Lower lobe of right lung (tissue), 2 donors: ENCODE measurements at regions not wholly inside any gene's neighbourhood (a gene's known extent, or its start where the extent isn't known, plus 50 kb on each side); places are given as distances from the start of the nearest gene placed in this dataset.

Experiments
- ATAC-seq, 2 donors: fragments of 200-7000 bp; cut with Tn5 transposase; one replicate each; pipeline ENCODE4 v1.9.1; 2020 to 2022; ENCODE audit warnings: mild to moderate bottlenecking in 2 of 2, moderate library complexity in 2 of 2
- DNase-seq: peaks from one replicate; pipeline ENCODE4 v3.0.0-alpha.2; 2020
- H3K27ac ChIP-seq: fragments of 200-600 bp; one replicate; pipeline ENCODE4 v1.8.0; 2022
- H3K27me3 ChIP-seq: fragments of 200-600 bp; one replicate; pipeline ENCODE4 v1.8.0; 2022; ENCODE audit warnings: low read depth
- H3K36me3 ChIP-seq: fragments of 200-600 bp; one replicate; pipeline ENCODE4 v1.8.0; 2022; ENCODE audit warnings: mild to moderate bottlenecking
- H3K4me1 ChIP-seq: fragments of 200-600 bp; one replicate; pipeline ENCODE4 v1.8.0; 2022
- H3K4me3 ChIP-seq: fragments of 200-600 bp; one replicate; pipeline ENCODE4 v1.8.0; 2022; ENCODE audit warnings: mild to moderate bottlenecking
- H3K9me3 ChIP-seq: fragments of 200-600 bp; one replicate; pipeline ENCODE4 v1.8.0; 2022
- CTCF ChIP-seq: fragments of 200-600 bp; IDR thresholded peaks from one replicate; pipeline ENCODE4 v1.8.0; 2022; ENCODE audit warnings: antibody characterized with exemption, mild to moderate bottlenecking
- intact Hi-C: fragments of 100-400 bp; cut with DNase I; formaldehyde crosslinking; loops from one replicate; pipeline ENCODE4 v1.11.0; 2022
- donor health status: DM: no; HTN: yes; CAD: no; lungs with severe emphysema.

- DNase-seq (no peak), ATAC-seq (no peak)
- H3K4me1 ChIP-seq: no peaks in the 10 kb centered on the region
- TF ChIP-seq CTCF: no peak
- no peak overlapping the region for H3K4me3 ChIP-seq
- no peak overlapping the region for H3K27ac ChIP-seq
- no peaks in the 10 kb centered on the region for H3K9me3 ChIP-seq
- intact Hi-C loops: no loop called here
- H3K36me3 ChIP-seq: no peaks in the 10 kb centered on the region
- H3K27me3 ChIP-seq: no peaks in the 10 kb centered on the region
Measured at GRCh38 chr7:81036871-81037270, 118.0 kb upstream of the SEMA3C start.

- intact Hi-C loops: no loop called here
- DNase-seq (no peak), ATAC-seq (no peak)
- Histone ChIP-seq H3K4me3 (no peak overlapping the region), H3K36me3 (no peaks in the 10 kb centered on the region), H3K27me3 (no peaks in the 10 kb centered on the region), H3K4me1 (no peaks in the 10 kb centered on the region), H3K27ac (no peak overlapping the region), H3K9me3 (no peaks in the 10 kb centered on the region)
- TF ChIP-seq CTCF: no peak
Measured at GRCh38 chr7:81036057-81036456, 117.2 kb upstream of the SEMA3C start.

- no peaks in the 10 kb centered on the region for H3K36me3 ChIP-seq
- H3K4me3 ChIP-seq: no peak overlapping the region
- H3K9me3 ChIP-seq: no peaks in the 10 kb centered on the region
- no peak overlapping the region for H3K27ac ChIP-seq
- ATAC-seq (no peak), DNase-seq (no peak)
- TF ChIP-seq CTCF: no peak
- intact Hi-C loops: no loop called here
- no peaks in the 10 kb centered on the region for H3K4me1 ChIP-seq
- no peaks in the 10 kb centered on the region for H3K27me3 ChIP-seq
Measured at GRCh38 chr7:81031996-81032395, 113.1 kb upstream of the SEMA3C start.

GRCh38 chr7:81031243-81031642, 112.4 kb upstream of the SEMA3C start:
- Histone ChIP-seq H3K27ac (no peak overlapping the region), H3K4me1 (no peaks in the 10 kb centered on the region), H3K36me3 (no peaks in the 10 kb centered on the region), H3K4me3 (no peak overlapping the region), H3K9me3 (no peaks in the 10 kb centered on the region), H3K27me3 (no peaks in the 10 kb centered on the region)
- ATAC-seq: no peak
- intact Hi-C loops: no loop called here
- no peak for DNase-seq
- TF ChIP-seq CTCF: no peak

- intact Hi-C loops: no loop called here
- TF ChIP-seq CTCF: no peak
- no peak overlapping the region for H3K27ac ChIP-seq
- ATAC-seq (no peak), DNase-seq (no peak)
- no peaks in the 10 kb centered on the region for H3K4me1 ChIP-seq
- H3K4me3 ChIP-seq: no peak overlapping the region
- no peaks in the 10 kb centered on the region for H3K9me3 ChIP-seq
- no peaks in the 10 kb centered on the region for H3K36me3 ChIP-seq
- H3K27me3 ChIP-seq: no peaks in the 10 kb centered on the region
Measured at GRCh38 chr7:81030472-81030871, 111.6 kb upstream of the SEMA3C start.

- no peak for TF ChIP-seq CTCF
- ATAC-seq: no peak
- H3K9me3 ChIP-seq: no peaks in the 10 kb centered on the region
Measured at GRCh38 chr7:81029511-81029910, 110.7 kb upstream of the SEMA3C start.

More at GRCh38 chr7:81029511-81029910, 110.7 kb upstream of the SEMA3C start:
- DNase-seq: no peak
- Histone ChIP-seq H3K27ac (no peak overlapping the region), H3K4me3 (no peak overlapping the region), H3K36me3 (no peaks in the 10 kb centered on the region), H3K27me3 (no peaks in the 10 kb centered on the region), H3K4me1 (no peaks in the 10 kb centered on the region)
- intact Hi-C loops: no loop called here
